Neural crest cell (in vitro differentiated cells): ENCODE measurements at regions not wholly inside any gene's neighbourhood (a gene's known extent, or its start where the extent isn't known, plus 50 kb on each side); places are given as distances from the start of the nearest gene placed in this dataset.

Experiments
- DNase-seq: peaks from one replicate; pipeline ENCODE4 v3.0.0; 2021; ENCODE audit warnings: low read depth, mixed read lengths, low spot score
- H3K27ac Mint-ChIP-seq: one replicate; pipeline ENCODE4 v1.8.0; 2021; ENCODE audit warnings: mild to moderate bottlenecking, mixed read lengths; ENCODE audit not compliant: unreplicated experiment
- H3K27me3 Mint-ChIP-seq: 2 replicates; pipeline ENCODE4 v1.8.0; 2021; ENCODE audit warnings: low read depth, mild to moderate bottlenecking, mixed read lengths
- H3K36me3 Mint-ChIP-seq: 2 replicates; pipeline ENCODE4 v1.8.0; 2021; ENCODE audit warnings: low read depth, mild to moderate bottlenecking, mixed read lengths
- H3K4me1 Mint-ChIP-seq: 2 replicates; pipeline ENCODE4 v1.8.0; 2021; ENCODE audit warnings: mixed read lengths
- H3K4me3 Mint-ChIP-seq: one replicate; pipeline ENCODE4 v1.8.0; 2021; ENCODE audit warnings: mild to moderate bottlenecking, mixed read lengths
- H3K9me3 Mint-ChIP-seq: 2 replicates; pipeline ENCODE4 v1.8.0; 2021; ENCODE audit warnings: mixed read lengths
- CTCF ChIP-seq: fragments of 200-600 bp; sonication (generic); conservative IDR thresholded peaks from 2 replicates; pipeline ENCODE4 v1.5.0; 2021; ENCODE audit warnings: antibody characterized with exemption, mild to moderate bottlenecking

GRCh38 chr20:39581034-39581433 is 618.9 kb downstream of the DHX35 start:
- no peak for DNase-seq
- no peak for TF ChIP-seq CTCF

GRCh38 chr20:39576771-39577170 is 614.6 kb downstream of the DHX35 start:
- TF ChIP-seq CTCF, result no peak
- DNase-seq, result no peak

More at GRCh38 chr20:39581034-39581433, 618.9 kb downstream of the DHX35 start:
- no peaks in the 10 kb centered on the region for H3K27me3 Mint-ChIP-seq
- H3K4me1 Mint-ChIP-seq, result peaks cover 10% of the 10 kb centered on the region
- no peaks in the 10 kb centered on the region for H3K36me3 Mint-ChIP-seq
- H3K4me3 Mint-ChIP-seq, result no peak overlapping the region
- no peak overlapping the region for H3K27ac Mint-ChIP-seq
- no peaks in the 10 kb centered on the region for H3K9me3 Mint-ChIP-seq

GRCh38 chr20:39574061-39574460 is 611.9 kb downstream of the DHX35 start:
- Mint-ChIP-seq H3K36me3 (no peaks in the 10 kb centered on the region), H3K9me3 (peaks cover 3% of the 10 kb centered on the region), H3K27me3 (no peaks in the 10 kb centered on the region), H3K4me1 (no peaks in the 10 kb centered on the region), H3K27ac (no peak overlapping the region), H3K4me3 (no peak overlapping the region)
- TF ChIP-seq CTCF, result no peak
- DNase-seq, result no peak

More at GRCh38 chr20:39576771-39577170, 614.6 kb downstream of the DHX35 start:
- Mint-ChIP-seq H3K4me3 (no peak overlapping the region), H3K36me3 (no peaks in the 10 kb centered on the region), H3K27ac (no peak overlapping the region), H3K9me3 (peaks cover 3% of the 10 kb centered on the region), H3K27me3 (no peaks in the 10 kb centered on the region), H3K4me1 (peaks cover 10% of the 10 kb centered on the region)

GRCh38 chr20:39571171-39571570 is 609.0 kb downstream of the DHX35 start:
- no peak overlapping the region for H3K4me3 Mint-ChIP-seq
- H3K27me3 Mint-ChIP-seq, result no peaks in the 10 kb centered on the region
- H3K9me3 Mint-ChIP-seq, result peaks cover 3% of the 10 kb centered on the region
- no peaks in the 10 kb centered on the region for H3K36me3 Mint-ChIP-seq
- H3K4me1 Mint-ChIP-seq, result no peaks in the 10 kb centered on the region
- no peak for DNase-seq
- no peak overlapping the region for H3K27ac Mint-ChIP-seq
- no peak for TF ChIP-seq CTCF

GRCh38 chr20:39568109-39568508 is 606.0 kb downstream of the DHX35 start:
- no peaks in the 10 kb centered on the region for H3K9me3 Mint-ChIP-seq
- no peaks in the 10 kb centered on the region for H3K27me3 Mint-ChIP-seq
- no peak overlapping the region for H3K27ac Mint-ChIP-seq
- DNase-seq, result no peak
- no peak for TF ChIP-seq CTCF
- no peaks in the 10 kb centered on the region for H3K36me3 Mint-ChIP-seq
- no peak overlapping the region for H3K4me3 Mint-ChIP-seq
- H3K4me1 Mint-ChIP-seq, result no peaks in the 10 kb centered on the region

GRCh38 chr20:39563349-39563748 is 601.2 kb downstream of the DHX35 start:
- H3K9me3 Mint-ChIP-seq, result no peaks in the 10 kb centered on the region
- no peak for DNase-seq
- H3K27ac Mint-ChIP-seq, result no peak overlapping the region
- H3K27me3 Mint-ChIP-seq, result no peaks in the 10 kb centered on the region
- TF ChIP-seq CTCF, result no peak
- no peaks in the 10 kb centered on the region for H3K4me1 Mint-ChIP-seq
- no peaks in the 10 kb centered on the region for H3K36me3 Mint-ChIP-seq
- H3K4me3 Mint-ChIP-seq, result no peak overlapping the region
